NCI-H226 (cell line): ENCODE measurements at regions not wholly inside any gene's neighbourhood (a gene's known extent, or its start where the extent isn't known, plus 50 kb on each side); places are given as distances from the start of the nearest gene placed in this dataset.

Source experiments
- DNase-seq: peaks from one replicate; pipeline ENCODE4 v3.0.0-alpha.2; 2015

DNA sequence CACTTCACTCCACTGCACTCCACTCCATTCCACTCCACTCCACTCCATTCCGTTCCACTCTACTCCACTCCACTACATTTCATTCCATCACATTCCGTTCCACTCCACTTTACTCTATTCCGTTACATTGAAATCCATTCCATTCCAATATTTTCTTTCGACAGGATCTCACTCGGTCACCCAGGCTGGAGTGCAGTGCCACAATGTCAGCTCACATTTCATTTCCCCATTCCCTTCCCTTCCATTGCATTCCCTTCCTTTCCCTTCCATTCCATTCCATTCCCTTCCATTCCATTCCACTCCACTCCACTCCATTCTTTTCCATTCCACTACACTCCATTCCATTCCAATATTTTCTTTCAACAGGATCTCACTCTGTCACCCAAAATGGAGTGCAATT is 1407.6 kb upstream of the USP9Y start:
- DNase-seq = no peak

DNA sequence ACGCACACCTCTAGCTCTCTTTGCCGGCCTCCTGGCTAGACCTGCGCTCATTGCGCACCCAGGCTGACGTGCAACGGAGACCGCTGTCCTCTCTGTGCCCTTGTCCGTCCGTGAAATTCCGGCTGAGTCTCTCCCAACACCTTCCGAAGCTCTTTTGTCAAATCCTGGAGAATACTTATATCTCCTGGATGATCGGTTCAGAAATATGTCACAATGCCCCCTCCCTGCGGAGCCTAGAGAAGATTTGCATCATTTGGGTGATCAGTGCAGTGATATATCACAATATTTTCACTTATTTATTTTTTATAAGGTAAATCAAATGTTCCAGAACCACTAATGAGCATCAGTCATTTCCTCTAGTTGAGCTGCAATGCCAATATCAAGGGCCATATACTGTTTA is 1366.9 kb upstream of the USP9Y start:
- peak; percentile 2 for DNase-seq
